IMR-90 (cell line): ENCODE measurements at regions not wholly inside any gene's neighbourhood (a gene's known extent, or its start where the extent isn't known, plus 50 kb on each side); places are given as distances from the start of the nearest gene placed in this dataset.

Experiments used
- ATAC-seq: fragments of 200-7000 bp; cut with Tn5 transposase; 2 replicates; pipeline ENCODE4 v1.9.1; 2020; ENCODE audit warnings: low read depth, mild to moderate bottlenecking, moderate library complexity
- BruUV-seq: library from RNA; stranded (reverse); fragments of 400-500 nt; replicated peaks from 2 replicates; lab custom pipeline; 2021; lab: Mats Ljungman, UMichigan
- CTCF ChIA-PET: fragments of 300-600 bp; formaldehyde crosslinking; extraction: SDS; loops from one replicate; lab custom pipeline; 2021; ENCODE audit warnings: antibody characterized with exemption; lab: Yijun Ruan, JAX
- POLR2A ChIA-PET: fragments of 300-600 bp; sonication (Branson Sonifier 250); formaldehyde crosslinking; loops from one replicate; lab custom pipeline; 2022; ENCODE audit warnings: antibody characterized with exemption; ENCODE audit not compliant: unreplicated experiment; lab: Charles Lee
- DNase-seq: peaks from one replicate; pipeline ENCODE4 v3.0.0; 2013
- H2AFZ ChIP-seq: replicated peaks from 2 replicates; pipeline ENCODE3; 2013; ENCODE audit warnings: low read length, mild to moderate bottlenecking; ENCODE audit not compliant: poor library complexity
- H2AK5ac ChIP-seq: 2 replicates; pipeline ENCODE4 v1.6.1; 2013; ENCODE audit warnings: low read depth, low read length, inconsistent platforms
- H2AK9ac ChIP-seq: replicated peaks from 2 replicates; pipeline ENCODE3; 2013; ENCODE audit warnings: mild to moderate bottlenecking, low read depth, low read length, moderate library complexity; ENCODE audit not compliant: poor library complexity
- H2BK120ac ChIP-seq: 2 replicates; pipeline ENCODE4 v1.6.1; 2013; ENCODE audit warnings: low read depth, low read length, inconsistent platforms
- H2BK15ac ChIP-seq: 3 replicates; pipeline ENCODE4 v1.6.1; 2013; ENCODE audit warnings: low read depth, low read length, inconsistent platforms
- H2BK20ac ChIP-seq: 2 replicates; pipeline ENCODE4 v1.6.1; 2013; ENCODE audit warnings: low read depth, mild to moderate bottlenecking, inconsistent platforms, low read length, moderate library complexity
- H2BK5ac ChIP-seq: 2 replicates; pipeline ENCODE4 v1.6.1; 2013; ENCODE audit warnings: mild to moderate bottlenecking, low read depth, low read length, inconsistent platforms; ENCODE audit not compliant: poor library complexity, severe bottlenecking
- H3K14ac ChIP-seq: replicated peaks from 2 replicates; pipeline ENCODE4 v1.6.1; 2013; ENCODE audit warnings: low read depth, low read length, inconsistent platforms
- H3K18ac ChIP-seq: 2 replicates; pipeline ENCODE4 v1.6.1; 2013; ENCODE audit warnings: low read depth, low read length, control low read depth
- H3K23ac ChIP-seq: 2 replicates; pipeline ENCODE4 v1.6.1; 2013; ENCODE audit warnings: low read depth, low read length, inconsistent platforms
- H3K27ac ChIP-seq: 2 replicates; pipeline ENCODE4 v1.5.1; 2013; ENCODE audit warnings: mild to moderate bottlenecking, control low read depth, low read length; ENCODE audit not compliant: insufficient read depth
- H3K27me3 ChIP-seq: 2 replicates; pipeline ENCODE4 v1.6.1; 2013; ENCODE audit warnings: low read length; ENCODE audit not compliant: control insufficient read depth, insufficient read depth
- H3K36me3 ChIP-seq: 2 replicates; pipeline ENCODE4 v1.6.1; 2013; ENCODE audit warnings: low read length, mixed read lengths; ENCODE audit not compliant: control insufficient read depth, insufficient read depth
- H3K4ac ChIP-seq: 2 replicates; pipeline ENCODE4 v1.6.1; 2013; ENCODE audit warnings: low read depth, low read length, inconsistent platforms
- H3K4me1 ChIP-seq: 2 replicates; pipeline ENCODE4 v1.6.1; 2013; ENCODE audit warnings: low read length, mixed read lengths; ENCODE audit not compliant: control insufficient read depth, insufficient read depth
- H3K4me2 ChIP-seq: 2 replicates; pipeline ENCODE4 v1.6.1; 2013; ENCODE audit warnings: low read depth, mild to moderate bottlenecking, control low read depth, low read length, moderate library complexity
- H3K4me3 ChIP-seq: 2 replicates; pipeline ENCODE4 v1.5.1; 2013; ENCODE audit warnings: low read depth, mild to moderate bottlenecking, control low read depth, low read length, moderate library complexity; ENCODE audit not compliant: insufficient read depth
- H3K56ac ChIP-seq: 2 replicates; pipeline ENCODE4 v1.6.1; 2013; ENCODE audit warnings: low read length, inconsistent platforms; ENCODE audit not compliant: insufficient read depth; ENCODE audit errors: extremely low read depth
- H3K79me1 ChIP-seq, 2 experiments: 2 replicates each; pipeline ENCODE4 v1.6.1; 2013; ENCODE audit warnings: low read length in 2 of 2, inconsistent platforms in 1 of 2, low read depth in 1 of 2
- H3K9ac ChIP-seq: 2 replicates; pipeline ENCODE4 v1.6.1; 2013; ENCODE audit warnings: low read depth, low read length, control low read depth
- H3K9me1 ChIP-seq: 2 replicates; pipeline ENCODE4 v1.6.1; 2013; ENCODE audit warnings: low read length, inconsistent platforms; ENCODE audit not compliant: insufficient read depth
- H3K9me3 ChIP-seq: 2 replicates; pipeline ENCODE4 v1.6.1; 2013; ENCODE audit warnings: low read length; ENCODE audit not compliant: control insufficient read depth, insufficient read depth
- H4K20me1 ChIP-seq: 2 replicates; pipeline ENCODE4 v1.6.1; 2013; ENCODE audit warnings: low read length, inconsistent platforms; ENCODE audit not compliant: insufficient read depth
- H4K5ac ChIP-seq: 2 replicates; pipeline ENCODE4 v1.6.1; 2013; ENCODE audit warnings: mild to moderate bottlenecking, low read depth, low read length, control low read depth
- H4K8ac ChIP-seq, 2 experiments: 2 replicates each; pipeline ENCODE4 v1.6.1; 2013; ENCODE audit warnings: low read depth in 2 of 2, low read length in 2 of 2, control low read depth in 1 of 2, inconsistent platforms in 1 of 2
- H4K91ac ChIP-seq: 2 replicates; pipeline ENCODE4 v1.6.1; 2013; ENCODE audit warnings: low read depth, low read length, inconsistent platforms; ENCODE audit not compliant: insufficient read depth
- BHLHE40 ChIP-seq: fragments of 150-350 bp; IDR thresholded peaks from 2 replicates; pipeline ENCODE4 v1.6.1; 2016; ENCODE audit warnings: mild to moderate bottlenecking, low read depth, low read length
- CEBPB ChIP-seq: IDR thresholded peaks from 2 replicates; pipeline ENCODE4 v1.6.1; 2012; ENCODE audit warnings: low read depth, low read length, improper control_type of control experiment
- CHD1 ChIP-seq: IDR thresholded peaks from 2 replicates; pipeline ENCODE4 v1.6.1; 2012; ENCODE audit warnings: low read depth, low read length, improper control_type of control experiment
- ELK1 ChIP-seq: fragments of 150-350 bp; IDR thresholded peaks from 2 replicates; pipeline ENCODE4 v1.6.1; 2016; ENCODE audit warnings: low read depth, mild to moderate bottlenecking, low read length, moderate library complexity, borderline replicate concordance
- FOS ChIP-seq: fragments of 150-350 bp; IDR thresholded peaks from 2 replicates; pipeline ENCODE4 v1.6.1; 2016; ENCODE audit warnings: low read depth, low read length
- MAFK ChIP-seq: IDR thresholded peaks from 2 replicates; pipeline ENCODE4 v1.6.1; 2012; ENCODE audit warnings: low read depth, low read length, improper control_type of control experiment
- MAZ ChIP-seq: IDR thresholded peaks from 2 replicates; pipeline ENCODE4 v1.6.1; 2012; ENCODE audit warnings: low read depth, mild to moderate bottlenecking, low read length, improper control_type of control experiment, moderate library complexity, borderline replicate concordance
- MXI1 ChIP-seq: IDR thresholded peaks from 2 replicates; pipeline ENCODE4 v1.6.1; 2012; ENCODE audit warnings: low read depth, mild to moderate bottlenecking, low read length, moderate library complexity, borderline replicate concordance
- NFE2L2 ChIP-seq: fragments of 150-350 bp; IDR thresholded peaks from 2 replicates; pipeline ENCODE4 v1.6.1; 2016; ENCODE audit warnings: low read depth, mild to moderate bottlenecking, low read length
- POLR2A ChIP-seq: IDR thresholded peaks from 2 replicates; pipeline ENCODE4 v1.6.1; 2012; ENCODE audit warnings: mild to moderate bottlenecking, low read depth, low read length
- RAD21 ChIP-seq: IDR thresholded peaks from 2 replicates; pipeline ENCODE4 v1.6.1; 2012; ENCODE audit warnings: low read length, improper control_type of control experiment
- RCOR1 ChIP-seq: IDR thresholded peaks from 2 replicates; pipeline ENCODE4 v1.6.1; 2012; ENCODE audit warnings: mild to moderate bottlenecking, low read length, improper control_type of control experiment; ENCODE audit not compliant: insufficient replicate concordance
- RFX5 ChIP-seq: IDR thresholded peaks from 2 replicates; pipeline ENCODE4 v1.8.0; 2012; ENCODE audit warnings: low read depth, mild to moderate bottlenecking, low read length, moderate library complexity
- SMC3 ChIP-seq: fragments of 150-350 bp; IDR thresholded peaks from 2 replicates; pipeline ENCODE4 v1.6.1; 2016; ENCODE audit warnings: low read depth, mild to moderate bottlenecking, antibody characterized with exemption, low read length, moderate library complexity
- USF2 ChIP-seq: fragments of 150-350 bp; IDR thresholded peaks from 2 replicates; pipeline ENCODE4 v1.6.1; 2017; ENCODE audit warnings: mild to moderate bottlenecking, antibody characterized with exemption, low read length, low read depth
- WGBS, 2 experiments: methylation state at CpG; one replicate each; pipeline versions ENCODE4 v1.1.5 to v1.1.7; 2013; ENCODE audit warnings: missing lambda C conversion rate in 2 of 2; ENCODE audit not compliant: insufficient read length in 1 of 2; ENCODE audit errors: extremely low coverage in 2 of 2; 5-methylcytosine and 5-hydroxymethylcytosine counted together
- dilution Hi-C: fragments of 300-500 bp; cut with HindIII; formaldehyde crosslinking; loops from one replicate; pipeline ENCODE4 v1.14.3; 2018; ENCODE audit warnings: low sequenced_read_pairs; ENCODE audit not compliant: unreplicated experiment
- in situ Hi-C: fragments of 300-500 bp; cut with MboI; formaldehyde crosslinking; loops from 3 replicates; pipeline ENCODE4 v1.14.3; 2019; ENCODE audit warnings: low sequenced_read_pairs, inconsistent platforms, mixed read lengths
- intact Hi-C: fragments of 100-400 bp; cut with micrococcal nuclease; formaldehyde crosslinking; loops from 2 replicates; pipeline ENCODE4 v1.10.0; 2022
- TF ChIP-seq, protein P1 (sequence below): conservative IDR thresholded peaks from 2 replicates; pipeline ENCODE4 v1.5.1; 2012; ENCODE audit warnings: mild to moderate bottlenecking, low read depth, low read length, improper control_type of control experiment

- ChIA-PET CTCF (no interaction called here), POLR2A (no interaction called here)
- Histone ChIP-seq H3K4me2 (no peak overlapping the region), H3K36me3 (no peaks in the 10 kb centered on the region), H3K27ac (no peak overlapping the region), H4K5ac (no peak overlapping the region), H3K9me3 (no peaks in the 10 kb centered on the region), H4K91ac (no peak overlapping the region), H3K9ac (no peak overlapping the region), H3K14ac (no peak overlapping the region), H2AFZ (no peak overlapping the region), H3K27me3 (no peaks in the 10 kb centered on the region), H2BK120ac (no peak overlapping the region), H2AK5ac (no peak overlapping the region), H2BK5ac (no peak overlapping the region), H3K79me1 (no peaks in the 10 kb centered on the region), H3K4me1 (no peaks in the 10 kb centered on the region), H3K4ac (no peak overlapping the region), H3K23ac (no peak overlapping the region), H4K20me1 (no peaks in the 10 kb centered on the region), H3K56ac (no peak overlapping the region), H3K9me1 (no peaks in the 10 kb centered on the region), H3K4me3 (no peak overlapping the region), H2BK20ac (no peak overlapping the region), H4K8ac (no peak overlapping the region), H3K18ac (no peak overlapping the region), H2BK15ac (no peak overlapping the region), H2AK9ac (no peak overlapping the region)
- TF ChIP-seq MAFK (no peak), POLR2A (no peak), MAZ (no peak), MXI1 (no peak), NFE2L2 (no peak), ELK1 (no peak), CHD1 (no peak), RAD21 (no peak), BHLHE40 (no peak), FOS (no peak), RFX5 (no peak), USF2 (no peak), SMC3 (no peak), RCOR1 (no peak), CEBPB (no peak)
- TF ChIP-seq, protein P1, sequence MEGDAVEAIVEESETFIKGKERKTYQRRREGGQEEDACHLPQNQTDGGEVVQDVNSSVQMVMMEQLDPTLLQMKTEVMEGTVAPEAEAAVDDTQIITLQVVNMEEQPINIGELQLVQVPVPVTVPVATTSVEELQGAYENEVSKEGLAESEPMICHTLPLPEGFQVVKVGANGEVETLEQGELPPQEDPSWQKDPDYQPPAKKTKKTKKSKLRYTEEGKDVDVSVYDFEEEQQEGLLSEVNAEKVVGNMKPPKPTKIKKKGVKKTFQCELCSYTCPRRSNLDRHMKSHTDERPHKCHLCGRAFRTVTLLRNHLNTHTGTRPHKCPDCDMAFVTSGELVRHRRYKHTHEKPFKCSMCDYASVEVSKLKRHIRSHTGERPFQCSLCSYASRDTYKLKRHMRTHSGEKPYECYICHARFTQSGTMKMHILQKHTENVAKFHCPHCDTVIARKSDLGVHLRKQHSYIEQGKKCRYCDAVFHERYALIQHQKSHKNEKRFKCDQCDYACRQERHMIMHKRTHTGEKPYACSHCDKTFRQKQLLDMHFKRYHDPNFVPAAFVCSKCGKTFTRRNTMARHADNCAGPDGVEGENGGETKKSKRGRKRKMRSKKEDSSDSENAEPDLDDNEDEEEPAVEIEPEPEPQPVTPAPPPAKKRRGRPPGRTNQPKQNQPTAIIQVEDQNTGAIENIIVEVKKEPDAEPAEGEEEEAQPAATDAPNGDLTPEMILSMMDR, result no peak
- WGBS, 2 experiments, result no CpG with 5 or more reads among the region's 1 CpG
- dilution Hi-C loops (no loop called here), in situ Hi-C loops (no loop called here), intact Hi-C loops (loop anchor here (5.0 kb wide), 1 partner anchor 1816 kb away; no protein-coding TSS in a partner anchor)
- no TSS peak for BruUV-seq
- DNase-seq (no peak), ATAC-seq (no peak)
Measured at GRCh38 chr6:117818449-117818848, 88.6 kb upstream of the SLC35F1 start.
